T-helper 1 cell (primary cell): ENCODE measurements at regions not wholly inside any gene's neighbourhood (a gene's known extent, or its start where the extent isn't known, plus 50 kb on each side); places are given as distances from the start of the nearest gene placed in this dataset.
"Not testable (repeated sequence)": the region's sequence is repeated elsewhere in the genome, so short reads cannot be mapped to it uniquely, and the experiment has no call there.

Experiments used
- DNase-seq, 5 donors: peaks; one replicate each; pipeline ENCODE4 v3.0.0-alpha.2; 2012 to 2020

DNA sequence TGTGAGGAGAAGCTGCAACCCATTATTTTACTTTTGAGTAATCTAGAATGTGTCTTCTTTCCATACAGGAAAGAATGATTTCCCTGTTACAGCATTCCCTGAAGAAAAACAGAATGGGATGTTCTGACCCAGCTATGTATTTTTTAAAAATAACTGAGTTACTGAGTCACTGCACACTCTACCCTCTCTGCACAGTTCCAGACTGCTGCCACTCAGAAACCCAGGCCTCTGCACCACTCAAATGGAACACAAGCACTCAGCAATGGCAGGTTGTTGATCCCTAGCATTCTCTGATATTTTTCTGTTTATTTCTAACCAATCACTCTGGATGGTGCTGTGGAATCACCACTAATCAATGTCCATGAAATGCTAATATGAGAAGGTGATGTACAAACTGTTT lies 1300.0 kb upstream of the FAM98A start:
- DNase-seq: no peak

DNA sequence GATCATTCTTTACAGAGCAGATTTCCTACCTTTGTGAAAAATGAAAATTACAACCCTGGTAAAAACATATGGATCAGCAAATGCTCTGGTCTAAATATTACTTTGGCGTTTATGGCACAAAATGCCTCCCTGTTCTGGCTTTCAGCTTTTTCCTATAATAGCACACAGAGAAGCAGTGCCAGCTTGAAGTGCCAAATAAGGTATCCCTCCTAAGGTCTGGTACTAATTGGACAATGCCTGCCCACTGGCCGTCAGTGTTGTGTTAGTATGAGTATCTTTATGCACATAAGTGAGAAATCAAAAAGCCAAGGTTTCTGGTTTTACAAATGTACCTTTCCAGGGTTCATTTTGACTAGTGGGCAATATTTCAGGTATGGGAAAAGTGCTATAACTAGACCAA lies 1293.7 kb upstream of the FAM98A start:
- no peak for DNase-seq

DNA sequence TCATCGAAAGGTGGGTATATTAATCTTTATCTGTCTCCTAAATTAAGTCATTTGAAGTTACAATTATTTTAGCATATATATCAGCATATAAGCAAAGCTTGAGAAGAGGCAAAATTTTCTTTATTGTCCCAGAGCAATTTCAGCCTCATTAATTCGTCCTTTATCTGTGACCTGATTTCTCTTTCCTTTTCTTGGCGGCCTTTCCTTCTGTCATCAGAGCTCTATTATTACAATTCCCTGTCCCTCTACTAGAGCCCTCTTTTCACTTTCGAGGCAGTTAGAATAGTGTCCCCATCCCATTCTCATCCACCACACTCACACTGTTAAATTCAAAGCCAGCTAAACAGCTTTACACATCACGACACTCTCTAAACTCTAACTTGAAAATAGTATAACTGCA lies 1293.2 kb upstream of the FAM98A start:
- no peak for DNase-seq

DNA sequence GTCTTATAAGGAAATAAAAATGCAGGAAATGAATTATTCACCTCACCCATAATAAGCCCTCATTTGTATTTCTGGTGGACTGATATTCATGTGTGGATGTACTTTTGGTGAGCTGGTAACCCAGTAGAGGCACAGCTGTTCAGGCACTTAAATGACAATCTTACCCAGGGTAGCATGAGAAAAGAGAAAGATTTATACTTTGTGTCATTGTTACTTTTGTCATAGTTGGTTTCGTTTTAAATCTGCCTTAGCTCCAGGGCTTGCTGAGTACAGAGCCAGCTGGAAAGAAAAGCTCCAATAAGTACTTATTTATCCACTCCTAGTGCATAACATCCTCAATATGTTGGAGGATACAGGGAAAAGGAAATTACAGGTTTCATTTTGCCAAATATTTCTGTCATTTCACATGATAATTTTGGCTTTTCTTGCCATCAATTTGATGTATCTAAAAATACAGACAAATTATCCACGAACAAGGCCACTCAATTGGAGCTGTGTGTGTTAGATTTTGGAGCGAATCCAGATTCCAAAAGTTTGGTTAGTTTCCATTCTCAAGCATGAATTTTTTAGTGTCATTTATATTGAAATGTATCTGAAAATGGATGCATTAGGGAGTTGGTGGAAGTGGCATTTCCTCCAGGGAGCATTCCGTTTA lies 1276.1 kb upstream of the FAM98A start:
- DNase-seq: no peak

DNA sequence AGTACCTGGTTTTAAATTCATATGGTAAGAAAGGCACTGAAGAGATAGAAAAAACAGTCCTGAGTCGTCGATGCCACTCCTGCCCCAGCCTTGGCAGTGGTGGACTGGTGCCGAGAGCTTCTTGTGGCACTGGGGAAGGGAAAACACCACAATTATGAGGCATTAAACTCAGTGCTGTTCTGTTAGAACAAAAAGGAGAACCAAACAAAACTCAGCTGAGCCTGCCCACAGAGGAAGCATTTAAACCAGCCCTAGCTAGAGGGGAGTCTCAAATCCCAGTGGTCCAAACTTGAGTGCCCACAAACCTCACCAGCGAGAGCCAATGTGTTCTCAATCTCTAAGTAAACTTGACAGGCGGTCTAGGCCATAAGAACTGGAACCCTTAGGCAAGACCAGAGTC lies 1254.5 kb upstream of the FAM98A start:
- no peak for DNase-seq

DNA sequence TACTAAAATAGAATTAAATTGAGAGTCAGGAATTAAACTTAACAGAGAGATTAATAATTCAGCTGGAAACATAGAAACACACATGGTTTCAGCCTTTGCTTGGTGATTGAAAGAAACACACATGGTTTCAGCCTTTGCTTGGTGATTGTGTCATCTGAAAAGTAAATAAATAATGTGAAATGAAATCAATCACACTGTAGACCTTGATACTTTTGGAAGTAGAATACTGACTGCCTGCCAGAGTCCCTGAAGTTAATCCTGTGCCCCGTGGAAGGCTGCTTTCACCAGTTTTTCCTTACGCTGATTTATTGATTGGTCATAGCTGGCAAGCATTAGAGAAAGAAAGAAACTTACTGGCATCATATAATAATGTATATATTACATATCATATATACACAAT lies 1252.7 kb upstream of the FAM98A start:
- DNase-seq: no peak

DNA sequence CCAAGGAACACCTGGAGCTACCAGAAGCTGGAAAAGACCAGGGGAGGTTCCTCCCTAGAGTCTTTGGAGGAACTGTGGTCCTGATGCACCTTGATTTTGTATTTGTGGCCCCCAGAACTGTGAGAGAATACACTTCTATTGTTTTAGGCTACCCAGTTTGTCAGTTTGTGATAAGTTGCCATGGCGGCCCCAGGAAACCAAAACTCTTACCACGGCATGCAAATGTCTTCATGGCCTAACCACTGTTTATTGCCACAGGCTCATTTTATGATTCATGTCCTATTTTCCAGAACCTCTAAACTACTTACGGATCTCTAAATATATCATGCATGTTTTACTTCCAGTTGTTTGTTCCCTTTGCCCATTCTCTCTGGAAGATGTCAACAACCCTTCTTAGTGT lies 1250.7 kb upstream of the FAM98A start:
- DNase-seq: no peak

DNA sequence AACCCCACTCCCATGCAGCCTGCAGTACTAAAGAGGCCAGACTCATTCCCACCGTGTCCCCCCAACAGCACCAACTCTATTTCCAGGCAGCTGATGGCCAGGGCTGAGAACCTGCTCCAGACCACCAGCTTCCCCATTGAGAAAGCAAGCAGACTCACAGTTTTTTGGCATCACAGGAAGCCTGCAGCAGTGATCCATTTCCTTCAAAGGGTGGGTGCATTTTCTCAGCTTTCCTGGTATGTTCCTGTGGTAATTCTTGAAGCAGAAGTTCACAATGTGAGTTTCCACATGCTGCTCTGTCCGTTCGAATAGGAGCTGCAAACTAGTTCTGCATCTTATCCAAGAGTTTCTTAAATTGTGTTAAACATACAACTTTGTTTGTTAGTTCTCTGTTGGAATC lies 1249.6 kb upstream of the FAM98A start:
- no peak for DNase-seq

DNA sequence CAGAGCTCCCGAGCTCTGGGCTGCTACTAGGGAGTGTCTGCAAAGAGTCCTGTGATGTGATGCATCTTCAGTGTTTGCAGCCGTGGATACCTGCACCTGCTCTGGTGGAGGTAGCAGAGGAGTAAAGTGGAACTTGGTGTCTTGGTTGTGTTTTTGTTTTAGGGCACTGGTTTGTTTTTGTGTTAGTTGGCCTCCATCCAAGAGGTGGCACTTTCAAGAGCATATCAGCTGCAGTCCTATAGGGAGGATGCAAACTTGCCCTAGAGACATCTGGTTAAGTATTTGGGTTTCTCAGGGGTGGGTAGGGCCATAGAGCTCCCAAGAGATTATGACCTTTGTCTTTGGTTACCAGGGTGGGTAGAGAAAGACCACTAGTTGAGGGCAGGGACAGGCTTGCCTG lies 1249.0 kb upstream of the FAM98A start:
- DNase-seq: no peak

DNA sequence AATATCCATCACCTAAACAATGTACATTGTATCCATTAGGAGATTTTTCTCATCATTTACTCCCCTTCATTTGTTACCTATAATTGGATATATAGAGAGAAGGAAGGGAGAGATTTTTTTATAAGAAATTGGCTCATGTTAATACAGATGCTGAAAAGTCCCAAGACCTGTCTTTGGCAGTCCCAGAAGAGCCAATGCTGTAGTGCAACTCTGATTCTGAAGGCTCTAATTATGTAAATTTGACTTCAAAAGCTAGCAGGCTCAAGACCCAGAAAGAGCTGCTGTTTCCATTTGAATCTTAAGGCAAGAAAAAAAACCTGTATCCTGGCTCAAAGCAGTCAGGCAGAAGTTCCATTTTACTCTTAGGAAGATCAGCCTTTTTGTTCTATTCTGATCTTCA lies 1245.5 kb upstream of the FAM98A start:
- no peak for DNase-seq

DNA sequence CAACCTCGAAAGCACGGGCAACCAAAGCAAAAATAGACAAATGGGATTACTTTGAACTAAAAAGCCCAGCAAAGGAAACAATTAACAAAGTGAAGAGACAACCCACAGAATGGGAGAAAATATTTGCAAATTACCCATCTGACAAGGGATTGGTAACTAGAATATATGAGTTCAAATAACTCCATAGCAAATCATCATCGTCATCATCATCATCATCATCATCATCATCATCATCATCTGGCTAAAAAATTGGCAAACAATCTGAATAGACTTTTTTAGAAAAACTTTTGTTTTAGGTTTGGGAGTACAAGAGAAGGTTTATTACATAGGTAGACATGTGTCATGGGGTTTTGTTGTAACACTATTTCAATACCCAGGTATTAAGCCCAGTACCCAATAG lies 1239.3 kb upstream of the FAM98A start:
- DNase-seq: no peak

DNA sequence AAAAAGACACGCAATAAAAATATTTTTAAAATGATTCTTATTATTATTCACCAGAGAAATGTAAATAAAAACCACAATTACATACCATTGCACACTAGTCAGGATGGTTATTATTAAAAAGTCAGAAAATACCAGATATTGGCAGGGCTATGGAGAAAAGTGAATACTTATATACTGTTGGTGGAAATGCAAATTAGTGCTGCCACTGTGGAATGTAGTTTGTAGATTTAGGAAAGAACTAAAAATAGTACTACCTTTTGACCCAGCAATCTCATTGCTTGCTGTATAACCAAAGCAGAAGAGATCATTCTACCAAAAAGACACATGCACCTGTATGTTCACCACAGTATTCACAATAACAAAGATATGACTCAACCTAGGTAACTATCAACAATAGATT lies 1237.3 kb upstream of the FAM98A start:
- no peak for DNase-seq

DNA sequence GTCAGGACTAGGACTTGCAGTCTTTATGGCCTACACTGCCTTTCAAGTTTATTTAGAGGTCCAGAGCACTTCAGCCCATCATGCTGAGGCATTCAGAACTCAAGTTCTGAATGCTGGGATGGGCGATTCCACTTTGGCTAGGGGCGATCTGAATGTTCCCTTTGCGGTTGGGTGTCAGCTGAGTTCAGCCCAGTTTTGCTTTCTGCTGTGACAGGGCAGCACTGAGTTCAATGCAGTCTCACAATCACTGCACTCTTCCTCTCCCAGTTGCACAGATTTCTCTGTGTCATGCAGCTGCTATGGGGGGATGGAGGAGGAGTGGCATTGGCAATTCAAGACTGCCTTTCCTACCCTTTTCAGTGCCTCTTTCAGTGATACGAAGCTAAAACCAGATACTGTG lies 1232.0 kb upstream of the FAM98A start:
- no peak for DNase-seq

DNA sequence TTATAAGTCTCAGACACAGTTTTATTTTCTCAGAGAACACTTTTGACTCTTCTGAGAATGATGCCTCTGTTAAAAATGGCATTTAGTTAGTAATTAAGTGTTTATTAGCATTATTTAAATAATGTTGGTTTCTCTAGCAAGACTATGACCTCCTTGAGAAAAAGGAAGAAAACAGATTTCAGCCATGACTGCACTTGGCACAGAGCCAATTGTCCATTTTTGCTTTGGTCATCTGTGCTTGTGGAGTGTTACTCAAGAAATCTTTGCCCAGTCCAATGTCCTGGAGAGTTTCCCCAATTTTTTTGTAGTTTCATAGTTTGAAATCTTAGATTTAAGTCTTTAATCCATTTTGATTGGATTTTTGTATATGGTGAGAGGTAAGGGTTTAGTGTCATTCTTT lies 1229.4 kb upstream of the FAM98A start:
- DNase-seq: no peak

DNA sequence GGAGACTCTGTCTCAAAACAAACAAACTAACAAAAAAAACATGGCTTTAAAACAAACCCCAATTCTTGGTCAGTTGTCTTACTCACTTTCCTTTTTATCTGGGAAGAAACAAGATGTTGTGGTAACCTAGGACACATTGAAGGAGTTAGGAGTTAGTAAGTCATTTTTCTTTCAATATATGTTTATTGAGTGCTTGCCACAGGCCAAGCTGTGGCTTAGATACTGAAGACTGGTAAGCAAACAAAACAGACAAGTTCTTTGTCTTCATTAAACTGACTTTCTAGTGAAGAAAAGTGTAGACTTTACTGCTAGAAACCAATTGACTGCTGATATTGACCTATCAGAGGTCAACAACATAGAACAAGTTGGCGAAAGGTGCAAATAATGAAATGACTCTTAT lies 1228.3 kb upstream of the FAM98A start:
- no peak for DNase-seq

DNA sequence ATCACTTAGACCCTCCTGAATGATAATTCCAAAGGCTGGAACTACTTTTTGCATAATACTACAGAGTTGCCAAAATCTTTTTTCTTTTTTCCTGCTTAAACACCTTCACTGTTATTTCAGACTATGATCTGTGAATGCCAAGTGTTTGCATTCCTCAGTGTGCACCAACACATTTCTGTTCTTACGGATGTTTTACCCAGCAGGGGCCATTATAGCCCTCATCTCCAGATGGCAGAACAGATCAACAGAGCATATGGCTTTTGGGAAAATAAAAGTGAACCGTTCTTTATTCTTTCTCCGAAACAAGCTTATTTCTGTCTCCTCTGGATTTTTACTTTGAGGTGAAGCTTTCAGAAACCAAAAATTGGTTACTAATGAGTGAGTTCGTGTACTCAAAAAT lies 1226.6 kb upstream of the FAM98A start:
- DNase-seq: no peak

DNA sequence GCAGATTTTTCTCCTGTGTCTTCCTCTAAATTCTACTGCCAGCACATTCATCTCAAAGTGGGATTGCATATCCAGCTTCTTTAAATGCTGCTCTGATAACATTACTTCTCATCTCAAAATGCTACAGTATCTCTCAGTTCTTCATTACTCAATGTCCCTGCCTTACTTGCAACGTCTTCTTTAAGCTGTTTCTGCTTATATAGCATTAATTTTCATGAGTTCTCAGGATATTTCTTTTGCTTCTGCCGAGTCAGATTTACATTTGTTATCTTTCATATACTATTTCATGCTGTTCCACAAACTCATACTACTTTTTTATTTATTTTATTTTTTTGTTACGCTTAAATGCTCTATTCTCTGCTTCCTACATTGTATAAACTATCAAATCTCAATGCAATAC lies 1223.5 kb upstream of the FAM98A start:
- DNase-seq: no peak

DNA sequence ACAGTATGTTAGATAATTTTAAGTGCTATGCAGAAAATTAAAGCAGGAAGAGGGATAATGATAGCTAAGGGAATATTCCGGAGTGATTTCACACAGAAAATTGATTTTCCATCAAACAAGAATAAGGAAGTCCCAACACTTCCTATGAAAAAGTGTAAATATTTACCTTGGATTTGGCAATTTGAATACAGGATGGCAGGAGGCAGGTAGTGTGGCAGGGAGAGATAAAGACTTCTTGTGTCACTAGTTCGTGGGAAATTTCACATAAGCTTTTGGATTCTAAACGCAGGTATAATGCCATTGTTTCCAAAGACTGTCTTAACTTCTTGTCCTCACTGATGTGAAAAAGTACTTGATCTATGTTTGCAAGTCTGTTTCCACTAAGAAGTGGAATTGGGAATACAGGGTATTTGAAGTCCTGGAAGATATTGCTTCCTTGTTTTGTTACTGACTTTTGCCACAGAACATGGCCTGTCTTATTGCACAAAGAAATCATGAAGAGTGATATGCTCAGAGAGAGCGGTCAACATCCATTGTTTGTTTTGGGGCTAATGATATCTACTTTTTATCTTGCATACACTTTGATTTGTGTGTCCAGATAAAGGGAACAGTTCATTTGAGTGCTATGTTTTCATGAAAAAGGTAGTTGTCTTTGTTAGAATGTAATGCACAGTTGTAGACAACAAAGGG lies 1216.1 kb upstream of the FAM98A start:
- DNase-seq: no peak

DNA sequence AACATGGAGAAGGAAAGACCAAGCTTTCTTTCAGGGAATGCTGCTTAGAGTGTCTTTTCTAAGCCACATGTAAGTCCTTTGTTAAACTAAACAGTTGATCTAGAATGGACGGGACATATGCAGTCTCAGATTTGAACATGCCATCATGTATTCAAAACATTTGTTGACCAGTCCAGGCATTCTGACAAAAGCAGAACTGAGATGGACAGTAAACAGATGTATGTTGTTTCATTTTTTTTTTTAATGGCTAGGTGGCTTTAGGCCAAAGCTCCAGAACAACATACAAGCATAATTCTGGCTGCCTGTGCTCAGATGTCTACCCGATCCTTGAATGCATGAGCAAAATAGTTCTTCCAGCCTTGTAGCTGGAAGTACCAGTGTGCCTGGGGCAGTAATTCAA lies 1211.4 kb upstream of the FAM98A start:
- no peak for DNase-seq

DNA sequence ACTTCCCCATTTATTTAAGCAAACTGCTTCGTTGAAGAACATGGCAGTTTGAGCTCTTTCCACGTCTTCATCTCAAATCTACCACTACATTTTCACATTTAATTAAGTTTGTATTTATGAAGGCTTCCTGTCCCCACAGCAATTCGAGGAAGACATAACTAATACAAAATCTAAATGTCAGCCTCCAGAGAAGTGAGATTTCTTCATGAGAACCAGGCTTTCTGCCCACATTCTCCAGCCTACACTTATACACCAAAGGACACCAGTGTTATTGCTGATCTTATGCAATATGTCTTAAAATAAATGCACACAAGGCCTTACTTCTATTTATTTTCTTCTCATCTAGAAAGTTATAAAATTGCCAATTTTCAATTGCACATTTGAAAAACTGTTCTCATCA lies 1209.3 kb upstream of the FAM98A start:
- DNase-seq: no peak

DNA sequence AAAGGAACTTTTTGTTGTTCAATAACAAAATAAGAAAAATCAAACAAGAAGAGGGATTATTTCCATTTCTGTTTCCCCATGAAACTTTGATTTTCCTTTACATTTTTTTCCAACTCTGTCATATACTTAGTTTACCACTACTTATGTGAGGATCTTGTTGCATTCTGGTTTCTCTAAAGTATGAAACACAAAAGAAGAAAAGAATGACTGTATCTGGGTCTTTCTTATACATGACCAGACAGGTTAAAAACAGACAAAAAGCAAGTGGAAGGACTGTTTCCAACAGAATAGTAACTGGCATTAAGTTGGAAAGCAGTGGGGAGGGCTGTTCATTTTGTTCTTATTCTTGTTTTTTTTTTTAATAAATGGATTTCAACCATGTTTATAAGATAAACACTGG lies 1207.8 kb upstream of the FAM98A start:
- no peak for DNase-seq

DNA sequence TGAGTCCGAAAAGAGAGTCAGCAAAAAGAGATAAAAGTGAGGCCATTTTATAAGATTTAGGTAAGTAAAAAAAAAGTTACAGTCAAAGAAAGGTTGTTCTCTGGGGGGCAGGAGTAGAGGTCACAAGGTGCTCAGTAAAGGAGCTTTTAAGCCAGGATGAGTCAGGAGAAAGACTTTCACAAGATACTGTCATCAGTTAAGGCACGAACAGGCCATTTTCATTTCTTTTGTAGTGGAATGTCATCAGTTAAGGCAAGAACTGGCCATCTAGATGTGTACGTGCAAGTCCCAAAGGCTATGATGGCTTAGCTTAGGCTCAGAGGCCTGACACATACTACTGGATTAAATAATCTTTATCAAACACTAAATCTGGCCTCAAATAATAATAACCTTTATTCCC lies 1207.3 kb upstream of the FAM98A start:
- no peak for DNase-seq

DNA sequence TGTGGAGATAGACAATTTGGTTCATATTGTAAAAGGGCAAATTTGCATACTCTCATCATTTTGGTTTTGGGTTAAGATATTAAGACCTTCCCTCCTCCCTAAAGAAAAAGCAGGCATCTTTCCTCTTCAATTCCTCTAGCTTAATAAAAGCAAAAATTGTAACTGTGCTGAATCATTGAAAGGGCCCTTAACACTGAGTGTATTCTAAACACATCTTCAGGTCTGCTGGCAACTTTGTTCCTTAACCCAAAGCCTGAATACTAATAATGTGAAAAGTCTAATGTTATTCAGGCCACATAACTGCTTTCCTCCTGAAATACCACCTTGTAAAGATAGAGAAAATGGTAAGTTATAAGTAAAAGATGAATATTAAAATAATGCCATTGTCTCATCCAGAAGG lies 1200.5 kb upstream of the FAM98A start:
- no peak for DNase-seq

DNA sequence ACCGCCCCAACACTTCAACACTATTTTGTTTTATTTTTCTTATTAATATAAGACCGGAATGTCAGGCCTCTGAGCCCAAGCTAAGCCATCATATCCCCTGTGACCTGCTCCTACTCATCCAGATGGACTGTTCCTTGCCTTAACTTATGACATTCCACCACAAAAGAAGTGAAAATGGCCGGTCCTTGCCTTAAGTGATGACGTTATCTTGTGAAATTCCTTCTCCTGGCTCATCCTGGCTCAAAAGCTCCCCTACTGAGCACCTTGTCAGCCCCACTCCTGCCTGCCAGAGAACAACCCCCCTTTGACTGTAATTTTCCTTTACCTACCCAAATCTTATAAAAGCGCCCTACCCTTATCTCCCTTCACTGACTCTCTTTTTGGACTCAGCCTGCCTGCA lies 1196.5 kb upstream of the FAM98A start:
- not testable (repeated sequence) for DNase-seq

DNA sequence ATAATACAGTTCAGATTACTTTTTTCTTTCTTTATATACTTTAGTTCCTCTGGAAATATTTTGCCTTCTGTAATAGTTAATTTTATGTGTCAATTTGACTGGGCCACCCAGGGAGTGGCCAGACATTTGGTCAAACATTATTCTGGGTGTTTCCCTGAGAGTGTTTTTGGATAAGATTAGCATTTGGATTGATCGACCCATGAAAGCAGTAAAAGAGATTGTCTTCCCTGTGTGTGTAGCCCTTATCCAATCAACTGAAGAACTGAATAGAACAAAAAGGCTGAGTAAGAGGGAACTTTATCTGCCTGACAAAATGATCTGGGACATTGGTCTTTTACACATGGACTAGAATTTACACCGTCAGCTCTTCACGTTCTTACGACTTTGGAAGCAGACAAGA lies 1190.1 kb upstream of the FAM98A start:
- DNase-seq: no peak
